Liver (tissue), 7 donors: ENCODE measurements at regions not wholly inside any gene's neighbourhood (a gene's known extent, or its start where the extent isn't known, plus 50 kb on each side); places are given as distances from the start of the nearest gene placed in this dataset.

Experiments
- DNase-seq: peaks from one replicate; pipeline ENCODE4 v3.0.0-alpha.2; 2017; ENCODE audit warnings: low spot score
- H3K27ac ChIP-seq, 2 donors: one replicate each; pipeline ENCODE4 v1.7.0; 2013; ENCODE audit warnings: inconsistent platforms in 2 of 2, low read length in 2 of 2, control low read depth in 1 of 2, low read depth in 1 of 2, mild to moderate bottlenecking in 1 of 2
- H3K27me3 ChIP-seq, 4 donors: one replicate each; pipeline versions ENCODE4 v1.6.1 to v1.7.0; 2013; ENCODE audit warnings: low read length in 3 of 4, inconsistent platforms in 1 of 4, mild to moderate bottlenecking in 1 of 4, moderate library complexity in 1 of 4; ENCODE audit not compliant: control insufficient read depth in 4 of 4, insufficient read depth in 4 of 4
- H3K36me3 ChIP-seq, 4 donors: one replicate each; pipeline versions ENCODE4 v1.6.1 to v1.7.0; 2013; ENCODE audit warnings: low read length in 3 of 4, mild to moderate bottlenecking in 3 of 4, low read depth in 1 of 4, moderate library complexity in 1 of 4; ENCODE audit not compliant: control insufficient read depth in 4 of 4, insufficient read depth in 3 of 4
- H3K4me1 ChIP-seq, 4 donors: one replicate each; pipeline versions ENCODE4 v1.6.1 to v1.7.0; 2013; ENCODE audit warnings: low read length in 3 of 4, mild to moderate bottlenecking in 3 of 4, moderate library complexity in 1 of 4; ENCODE audit not compliant: control insufficient read depth in 4 of 4, insufficient read depth in 4 of 4
- H3K4me3 ChIP-seq, 3 donors: one replicate each; pipeline versions ENCODE4 v1.6.1 to v1.7.0; 2013; ENCODE audit warnings: low read length in 3 of 3, control low read depth in 1 of 3, low read depth in 1 of 3, mild to moderate bottlenecking in 1 of 3
- H3K9ac ChIP-seq, 2 donors: one replicate each; pipeline ENCODE4 v1.7.0; 2013; ENCODE audit warnings: low read length in 2 of 2, mild to moderate bottlenecking in 2 of 2, moderate library complexity in 2 of 2, control low read depth in 1 of 2, low read depth in 1 of 2
- H3K9me3 ChIP-seq, 4 donors: one replicate each; pipeline versions ENCODE4 v1.6.1 to v1.7.0; 2013; ENCODE audit warnings: low read length in 3 of 4; ENCODE audit not compliant: control insufficient read depth in 4 of 4
- ATF3 ChIP-seq: IDR thresholded peaks from 2 replicates; pipeline ENCODE4 v1.6.1; 2016; ENCODE audit warnings: antibody characterized with exemption
- EGR1 ChIP-seq, 2 donors: IDR thresholded peaks; 2 replicates each; pipeline ENCODE4 v1.6.1; 2016 to 2018; ENCODE audit warnings: antibody characterized with exemption in 2 of 2, low read depth in 2 of 2
- FOXA1 ChIP-seq: IDR thresholded peaks from 2 replicates; pipeline ENCODE4 v1.6.1; 2016; ENCODE audit warnings: antibody characterized with exemption
- FOXA2 ChIP-seq: IDR thresholded peaks from 2 replicates; pipeline ENCODE4 v1.6.1; 2016; ENCODE audit warnings: antibody characterized with exemption
- GABPA ChIP-seq, 2 donors: IDR thresholded peaks in 1 of 2; conservative IDR thresholded peaks in 1 of 2; 2 replicates each; pipeline ENCODE4 v1.6.1; 2016; ENCODE audit warnings: antibody characterized with exemption in 2 of 2, mild to moderate bottlenecking in 1 of 2, moderate library complexity in 1 of 2
- HNF4A ChIP-seq, 2 donors: conservative IDR thresholded peaks; 2 replicates each; pipeline ENCODE4 v1.6.1; 2016; ENCODE audit warnings: antibody characterized with exemption in 2 of 2, mild to moderate bottlenecking in 2 of 2
- HNF4G ChIP-seq: IDR thresholded peaks from 2 replicates; pipeline ENCODE4 v1.6.1; 2016; ENCODE audit warnings: antibody characterized with exemption
- JUND ChIP-seq, 2 donors: IDR thresholded peaks; 2 replicates each; pipeline ENCODE4 v1.6.1; 2016; ENCODE audit warnings: antibody characterized with exemption in 2 of 2
- MAX ChIP-seq: IDR thresholded peaks from 2 replicates; pipeline ENCODE4 v1.6.1; 2016; ENCODE audit warnings: antibody characterized with exemption
- NR2F2 ChIP-seq: IDR thresholded peaks from 2 replicates; pipeline ENCODE4 v1.6.1; 2016; ENCODE audit warnings: antibody characterized with exemption
- RAD21 ChIP-seq, 2 donors: IDR thresholded peaks; 2 replicates each; pipeline ENCODE4 v1.6.1; 2016; ENCODE audit warnings: antibody characterized with exemption in 2 of 2, mild to moderate bottlenecking in 2 of 2
- REST ChIP-seq: IDR thresholded peaks from 2 replicates; pipeline ENCODE4 v1.6.1; 2016; ENCODE audit warnings: antibody characterized with exemption, mild to moderate bottlenecking
- RXRA ChIP-seq, 2 donors: IDR thresholded peaks; 2 replicates each; pipeline ENCODE4 v1.6.1; 2017 to 2018; ENCODE audit warnings: antibody characterized with exemption in 2 of 2, mild to moderate bottlenecking in 1 of 2
- SP1 ChIP-seq: IDR thresholded peaks from 2 replicates; pipeline ENCODE4 v1.6.1; 2018; ENCODE audit warnings: antibody characterized with exemption, mild to moderate bottlenecking
- TAF1 ChIP-seq: conservative IDR thresholded peaks from 2 replicates; pipeline ENCODE4 v1.6.1; 2016; ENCODE audit warnings: antibody characterized with exemption, mild to moderate bottlenecking
- YY1 ChIP-seq: IDR thresholded peaks from 2 replicates; pipeline ENCODE4 v1.6.1; 2016; ENCODE audit warnings: antibody characterized with exemption, mild to moderate bottlenecking
- ZBTB33 ChIP-seq: IDR thresholded peaks from 2 replicates; pipeline ENCODE4 v1.6.1; 2016; ENCODE audit warnings: antibody characterized with exemption
- WGBS: extraction: QIAGEN DNeasy Blood & Tissue Kit; methylation state at CpG from one replicate; pipeline ENCODE4 v1.1.7; 2013; 5-methylcytosine and 5-hydroxymethylcytosine counted together
- donor health status: healthy.
- donor health status: healthy.
- donor health status: healthy.
- donor health status: healthy.

- no peak overlapping the region for H3K4me3 ChIP-seq
- no peaks in the 10 kb centered on the region for H3K9me3 ChIP-seq
- H3K27ac ChIP-seq, result no peak overlapping the region
- H3K27me3 ChIP-seq, result peaks cover 0 to 2% (median 0%) of the 10 kb centered on the region in 4 donors
- 87% methylated on average over 3 of the region's 3 CpGs for WGBS
- TF ChIP-seq REST (no peak), GABPA (IDR thresholded peaks at IDR 0.05 in 1 of 2, conservative IDR thresholded peaks at IDR 0.05 in 1 of 2) (no peak), HNF4A (conservative IDR thresholded peaks at IDR 0.05) (no peak), YY1 (no peak), ATF3 (no peak), FOXA1 (no peak), HNF4G (no peak), RAD21 (IDR thresholded peaks at IDR 0.05) (no peak), RXRA (IDR thresholded peaks at IDR 0.05) (no peak), EGR1 (IDR thresholded peaks at IDR 0.05; ENCODE audit: low read depth in 2 of 2) (no peak), NR2F2 (no peak), JUND (IDR thresholded peaks at IDR 0.05) (no peak)
- no peaks in the 10 kb centered on the region for H3K4me1 ChIP-seq
- no peak overlapping the region for H3K9ac ChIP-seq
- H3K36me3 ChIP-seq, result no peaks in the 10 kb centered on the region
- no peak for DNase-seq
Observed at GRCh38 chr4:124307143-124307542, 405.4 kb downstream of the ANKRD50 start.

GRCh38 chr4:124318292-124318691 is 394.2 kb downstream of the ANKRD50 start:
- Histone ChIP-seq H3K27ac (no peak overlapping the region), H3K9ac (no peak overlapping the region), H3K4me3 (no peak overlapping the region), H3K27me3 (no peaks in the 10 kb centered on the region), H3K36me3 (no peaks in the 10 kb centered on the region), H3K4me1 (peaks cover 0 to 7% (median 0%) of the 10 kb centered on the region in 4 donors), H3K9me3 (no peaks in the 10 kb centered on the region)
- 55% methylated on average over 1 of the region's 1 CpG for WGBS
- TF ChIP-seq NR2F2, result no peak
- no peak for TF ChIP-seq ZBTB33
- TF ChIP-seq JUND (IDR thresholded peaks at IDR 0.05), result no peak
- no peak for TF ChIP-seq REST
- no peak for TF ChIP-seq SP1
- TF ChIP-seq RAD21 (IDR thresholded peaks at IDR 0.05), result no peak
- TF ChIP-seq ATF3, result no peak
- no peak for TF ChIP-seq RXRA (IDR thresholded peaks at IDR 0.05)
- TF ChIP-seq TAF1, result no peak
- no peak for TF ChIP-seq YY1
- TF ChIP-seq FOXA1, result no peak
- no peak for TF ChIP-seq HNF4G
- no peak for TF ChIP-seq FOXA2
- no peak for TF ChIP-seq MAX
- TF ChIP-seq GABPA (IDR thresholded peaks at IDR 0.05 in 1 of 2, conservative IDR thresholded peaks at IDR 0.05 in 1 of 2), result no peak
- no peak for DNase-seq
